GM18951 (cell line): ENCODE measurements at regions not wholly inside any gene's neighbourhood (a gene's known extent, or its start where the extent isn't known, plus 50 kb on each side); places are given as distances from the start of the nearest gene placed in this dataset.

Experiments used
- POLR2A ChIP-seq: IDR thresholded peaks from 4 replicates; pipeline ENCODE4 v1.6.1; 2011; ENCODE audit warnings: mild to moderate bottlenecking; ENCODE audit not compliant: insufficient read length, insufficient read depth; ENCODE audit errors: extremely low read depth
- in situ Hi-C: fragments of 300-500 bp; cut with MboI; formaldehyde crosslinking; loops from one replicate; pipeline ENCODE4 v1.12.0; 2022; ENCODE audit warnings: low sequenced_read_pairs, mixed read lengths, inconsistent platforms; ENCODE audit not compliant: unreplicated experiment

DNA sequence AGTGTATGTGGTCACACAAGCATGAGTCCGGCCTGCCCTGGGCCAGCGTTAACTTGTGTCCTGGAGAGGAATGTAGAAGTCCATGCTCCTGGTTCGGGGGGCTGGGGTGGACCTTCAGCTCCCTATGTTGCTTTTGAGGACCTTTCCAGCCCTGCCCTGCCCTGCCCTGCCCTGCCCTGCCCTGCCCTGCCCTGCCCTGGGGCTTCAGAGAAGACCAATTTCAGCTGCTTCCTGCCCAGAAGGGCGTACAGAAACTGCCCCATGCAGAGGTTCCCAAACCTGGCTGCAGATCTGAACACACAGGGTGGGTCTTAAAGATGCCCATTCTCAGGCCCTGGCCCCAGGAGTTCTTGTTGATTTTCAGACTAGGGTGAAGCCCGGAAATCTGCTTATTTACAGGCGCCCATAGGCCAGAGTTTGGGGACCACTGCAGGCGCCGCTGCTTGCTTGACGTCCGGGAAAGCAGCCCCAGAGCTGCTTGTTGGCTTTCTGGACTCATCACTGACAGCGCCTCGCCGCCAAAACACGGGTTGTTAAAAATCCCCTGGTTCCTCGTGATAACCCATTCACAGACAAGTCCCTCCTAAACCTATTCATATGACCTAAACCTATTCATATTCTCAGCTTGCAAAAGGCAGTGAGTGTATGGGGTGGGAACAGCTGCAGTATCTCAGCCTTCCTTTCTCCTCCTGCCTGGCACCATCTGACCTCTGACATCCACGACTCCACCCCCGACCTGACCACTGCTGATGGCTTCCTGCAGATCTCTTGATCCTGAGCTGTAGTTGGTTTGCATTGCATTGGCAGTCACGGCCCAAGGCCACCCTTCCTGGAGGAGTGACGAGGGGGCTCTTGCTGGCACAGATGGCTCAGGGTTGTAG is 198.3 kb downstream of the GLI2 start:
- in situ Hi-C loops, result no loop called here
- TF ChIP-seq POLR2A, result no peak

DNA sequence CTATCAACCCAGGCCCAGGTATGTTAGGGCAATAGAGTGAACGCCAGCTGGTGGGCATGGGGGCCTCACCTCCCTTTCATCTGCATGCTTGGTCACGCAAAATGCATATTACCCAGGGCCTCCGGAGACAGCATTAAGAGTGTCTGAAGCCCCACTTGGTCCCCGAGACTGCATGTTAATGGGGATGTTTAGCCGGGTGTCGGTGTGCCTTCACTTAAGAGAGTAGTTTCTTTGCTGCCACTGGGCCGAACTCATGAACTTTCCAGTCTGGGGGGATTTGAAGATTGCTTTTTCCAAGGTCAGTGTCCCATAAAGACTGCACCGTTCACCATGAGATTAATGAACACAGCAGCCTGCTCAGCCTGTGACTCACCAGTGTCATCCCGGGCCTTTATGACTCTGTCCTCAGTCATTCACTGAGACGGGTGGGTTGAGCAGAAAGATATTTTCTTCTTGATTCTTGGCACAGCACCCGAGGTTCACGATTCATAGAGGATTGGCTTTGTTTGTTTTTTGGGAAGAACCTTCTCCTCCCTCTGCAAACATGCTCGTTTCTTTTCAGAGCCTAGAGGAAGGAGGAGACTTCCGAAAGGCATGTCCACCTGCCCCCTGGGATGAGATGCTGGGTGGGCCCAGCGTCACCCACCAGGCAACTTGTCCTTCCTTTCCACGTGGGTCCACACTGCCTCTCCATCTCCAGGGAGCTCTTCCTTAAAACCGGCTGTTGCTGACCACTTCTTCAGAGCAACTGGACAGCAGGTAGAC is 199.1 kb downstream of the GLI2 start:
- TF ChIP-seq POLR2A, result no peak
- in situ Hi-C loops, result no loop called here

DNA sequence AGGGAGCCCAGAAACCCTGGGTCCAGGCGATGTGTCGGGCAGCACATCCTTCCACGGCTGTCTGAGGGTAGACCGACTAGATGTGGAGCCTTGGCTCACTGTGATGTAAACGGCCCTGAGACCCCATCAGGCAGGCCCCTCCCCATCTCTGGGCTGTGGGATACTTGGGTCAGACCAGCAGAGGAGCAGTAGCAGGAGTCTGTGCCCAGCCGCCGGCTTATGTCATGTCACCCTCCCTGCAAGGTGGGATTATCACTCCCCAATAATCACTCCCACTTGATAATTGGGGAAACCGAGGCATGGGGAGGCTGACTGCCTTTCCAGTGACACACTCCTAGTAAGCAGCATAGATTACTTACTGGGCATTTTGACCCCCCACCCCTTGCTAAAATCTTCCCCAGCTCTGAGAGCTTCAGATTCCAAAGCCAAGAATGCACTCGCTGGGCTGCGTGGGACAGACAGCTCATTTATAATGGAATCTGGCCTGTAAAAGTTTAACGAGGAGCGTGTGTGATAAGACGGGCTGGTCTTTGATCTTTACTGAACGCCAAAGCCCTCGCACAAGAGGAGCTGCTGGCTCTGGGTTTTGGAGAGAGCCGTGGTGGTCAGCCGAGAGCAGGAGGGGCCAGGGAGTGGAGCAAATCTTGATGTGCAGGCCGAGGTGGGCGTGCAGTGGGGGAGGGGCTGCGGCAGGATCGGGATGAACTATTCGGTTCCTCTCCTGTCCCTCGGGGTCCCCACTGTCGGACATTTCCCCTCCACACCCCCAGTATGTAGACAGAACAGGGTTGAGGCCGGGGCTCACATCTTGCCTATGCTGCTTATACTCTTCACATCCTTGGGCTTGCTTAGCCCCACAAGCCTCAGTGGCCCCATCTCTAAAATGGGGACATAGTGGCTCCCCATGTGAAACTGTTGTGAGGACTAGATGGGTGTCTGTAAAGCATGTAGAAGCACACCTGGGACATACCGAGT is 200.0 kb downstream of the GLI2 start:
- in situ Hi-C loops, result no loop called here
- TF ChIP-seq POLR2A, result no peak

DNA sequence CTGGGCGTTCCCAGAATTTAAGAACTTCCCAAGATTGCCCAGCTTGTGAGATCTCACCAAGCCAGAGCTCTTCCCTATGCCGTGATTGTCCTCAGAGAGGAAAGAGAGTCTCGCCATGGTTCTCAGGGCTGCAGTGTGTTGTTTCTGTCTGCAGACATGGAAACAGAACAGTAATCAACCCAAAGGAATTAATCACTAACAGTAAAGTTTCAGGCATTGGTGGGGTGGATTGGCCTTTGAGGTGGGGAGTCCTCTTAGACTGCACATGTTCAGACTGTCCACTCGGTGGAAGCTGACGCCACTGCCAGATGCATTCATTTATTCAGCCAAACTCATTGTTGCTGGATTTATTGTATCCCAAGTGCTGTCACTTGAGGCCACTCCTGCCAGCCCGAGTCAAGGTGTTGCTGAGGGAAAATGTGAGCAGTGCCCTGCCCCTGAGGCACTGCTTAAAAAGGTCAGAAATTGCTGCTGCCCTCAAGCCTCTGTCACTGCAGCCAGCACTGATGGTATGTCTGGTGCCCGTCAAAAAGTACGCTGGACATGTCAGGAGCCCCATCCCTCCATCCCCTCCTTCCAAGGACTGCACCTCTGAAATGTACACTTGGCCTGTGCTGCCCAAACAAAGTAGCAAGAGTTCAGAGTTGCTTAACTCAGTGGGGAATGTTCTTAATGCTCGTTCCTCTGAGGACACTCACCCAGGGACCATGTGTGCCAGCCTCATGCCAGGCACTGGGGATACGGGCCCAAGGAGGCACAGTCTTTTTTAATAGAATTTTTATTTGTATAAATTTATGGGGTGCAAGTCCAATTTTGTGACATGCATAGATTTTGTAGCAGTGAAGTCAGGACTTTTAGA is 201.0 kb downstream of the GLI2 start:
- no peak for TF ChIP-seq POLR2A
- in situ Hi-C loops, result no loop called here

DNA sequence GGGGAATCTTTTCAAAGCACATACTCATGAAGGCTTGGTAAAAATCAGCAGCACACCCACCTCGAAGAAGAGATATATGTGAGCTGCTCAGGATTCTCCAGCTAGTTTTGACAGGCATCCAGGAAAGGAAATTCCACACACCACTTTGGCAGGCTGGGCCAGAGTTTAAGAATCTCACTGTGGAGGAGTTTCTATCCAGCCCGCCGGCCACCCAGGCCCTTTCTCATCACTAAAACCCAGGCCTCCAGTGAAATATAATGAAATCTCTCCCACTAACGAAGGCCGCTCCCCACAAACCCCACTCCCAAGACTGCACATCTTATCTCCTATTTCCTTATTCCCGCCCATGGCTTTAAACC is 202.0 kb downstream of the GLI2 start:
- TF ChIP-seq POLR2A, result no peak
- in situ Hi-C loops, result no loop called here

DNA sequence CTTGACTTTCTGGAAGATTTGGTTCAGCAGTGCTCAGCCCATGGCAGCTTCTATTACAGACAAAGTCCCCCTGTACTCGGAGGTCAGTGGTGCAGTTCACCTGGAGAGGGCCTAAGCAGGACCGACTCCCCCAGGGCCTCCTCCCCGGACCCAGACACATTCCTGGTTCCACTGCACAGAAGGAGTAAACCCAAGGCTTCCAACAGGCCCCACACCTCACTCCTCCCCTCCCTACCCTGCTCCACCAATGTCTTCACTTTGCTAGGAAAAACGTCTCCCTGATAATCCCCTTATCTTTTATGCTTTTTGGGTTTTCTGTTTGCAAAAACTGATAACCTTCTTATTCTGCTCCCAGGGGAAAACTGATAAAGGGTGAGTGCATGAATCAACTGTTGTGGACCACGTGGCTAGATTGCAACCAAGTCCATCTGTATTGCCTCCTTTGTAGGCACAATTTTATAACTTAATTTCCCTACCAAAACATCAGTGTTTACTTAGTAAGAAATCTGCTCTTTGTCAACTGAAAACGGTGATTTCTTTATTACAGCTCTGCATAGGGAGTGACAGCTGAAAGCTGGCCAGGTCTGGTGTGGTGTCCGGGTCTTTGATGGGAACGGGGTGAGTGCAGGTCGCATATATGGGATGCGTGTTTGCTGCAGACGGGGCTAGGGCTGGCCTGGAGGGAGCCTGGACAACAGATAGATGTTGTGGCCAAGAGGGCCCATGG is 202.5 kb downstream of the GLI2 start:
- TF ChIP-seq POLR2A, result no peak
- in situ Hi-C loops, result no loop called here

DNA sequence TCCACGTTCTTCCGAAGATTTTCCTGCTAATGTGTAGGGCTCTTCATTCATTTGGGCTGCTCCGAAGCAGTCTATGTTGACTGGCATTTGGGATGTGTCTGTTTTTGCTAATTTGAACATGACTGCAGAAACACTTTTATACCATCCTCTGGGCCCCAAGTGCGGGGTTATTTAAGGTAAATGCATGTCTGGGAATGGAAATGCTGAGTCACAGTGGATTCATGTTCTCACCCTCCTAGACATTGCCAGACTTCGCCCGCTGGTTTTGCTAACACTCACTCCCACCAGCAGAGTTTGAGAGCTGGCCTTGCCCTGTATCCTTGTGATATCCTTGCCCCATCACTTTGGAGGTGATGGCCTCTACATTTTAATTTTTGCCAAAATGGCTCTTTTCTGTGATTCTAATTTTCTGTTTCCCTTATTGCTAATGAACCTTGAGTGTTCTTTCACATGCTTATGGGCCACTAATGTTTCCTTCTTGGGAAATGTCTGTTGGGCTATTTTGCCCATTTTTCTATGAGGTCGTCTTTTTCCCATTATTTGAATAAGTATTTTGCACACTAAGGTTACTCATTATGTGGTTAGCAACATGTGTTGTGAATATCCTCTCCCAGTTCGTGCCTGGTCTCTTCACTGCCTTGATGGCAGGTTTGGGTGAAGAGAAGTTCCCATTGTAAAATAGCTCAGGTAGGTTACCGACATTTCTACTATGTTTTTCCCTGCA is 204.1 kb downstream of the GLI2 start:
- no peak for TF ChIP-seq POLR2A
- in situ Hi-C loops, result no loop called here

DNA sequence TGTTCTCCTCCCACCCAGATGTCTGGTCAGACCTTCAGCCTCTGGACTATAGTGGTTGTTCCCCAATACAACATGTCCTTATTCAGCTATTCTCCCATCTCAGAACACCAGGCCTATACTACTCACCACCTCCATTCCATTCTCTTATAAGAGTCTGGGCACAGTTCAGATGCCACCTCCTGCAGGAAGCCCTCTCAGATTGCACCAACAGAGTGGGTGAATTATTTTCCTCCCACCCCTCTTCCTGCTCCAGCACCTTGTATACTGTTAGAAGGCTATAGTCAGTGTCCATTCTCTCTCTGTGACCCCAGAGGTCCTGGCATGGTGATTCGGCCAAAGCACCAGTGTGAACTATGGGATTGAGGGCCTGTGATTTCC is 204.6 kb downstream of the GLI2 start:
- TF ChIP-seq POLR2A, result no peak
- in situ Hi-C loops, result no loop called here

DNA sequence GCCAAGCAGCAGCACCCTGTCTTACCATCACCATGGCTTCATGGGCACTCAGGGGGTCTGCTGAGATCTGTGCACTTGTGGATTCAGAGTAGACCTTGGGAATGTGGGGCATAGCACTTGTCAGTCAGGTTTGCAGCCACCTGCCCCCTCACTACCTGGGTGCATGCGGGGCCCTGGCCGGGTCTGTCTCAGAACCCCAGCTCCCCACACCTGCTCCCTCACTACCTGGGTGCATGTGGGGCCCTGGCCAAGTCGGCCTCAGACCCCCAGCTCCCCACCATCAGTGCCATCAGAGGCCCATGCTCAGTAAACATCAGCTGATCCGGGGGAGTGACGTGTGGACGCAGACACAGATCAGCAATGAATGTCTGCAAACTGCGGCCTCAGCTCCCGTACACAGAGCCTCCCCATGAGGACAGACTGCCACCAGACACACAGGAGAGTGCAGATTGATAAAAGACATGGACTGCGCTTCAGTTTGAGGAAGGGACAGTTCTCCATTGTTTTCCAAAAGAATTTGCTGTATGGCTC is 205.1 kb downstream of the GLI2 start:
- in situ Hi-C loops, result no loop called here
- no peak for TF ChIP-seq POLR2A

DNA sequence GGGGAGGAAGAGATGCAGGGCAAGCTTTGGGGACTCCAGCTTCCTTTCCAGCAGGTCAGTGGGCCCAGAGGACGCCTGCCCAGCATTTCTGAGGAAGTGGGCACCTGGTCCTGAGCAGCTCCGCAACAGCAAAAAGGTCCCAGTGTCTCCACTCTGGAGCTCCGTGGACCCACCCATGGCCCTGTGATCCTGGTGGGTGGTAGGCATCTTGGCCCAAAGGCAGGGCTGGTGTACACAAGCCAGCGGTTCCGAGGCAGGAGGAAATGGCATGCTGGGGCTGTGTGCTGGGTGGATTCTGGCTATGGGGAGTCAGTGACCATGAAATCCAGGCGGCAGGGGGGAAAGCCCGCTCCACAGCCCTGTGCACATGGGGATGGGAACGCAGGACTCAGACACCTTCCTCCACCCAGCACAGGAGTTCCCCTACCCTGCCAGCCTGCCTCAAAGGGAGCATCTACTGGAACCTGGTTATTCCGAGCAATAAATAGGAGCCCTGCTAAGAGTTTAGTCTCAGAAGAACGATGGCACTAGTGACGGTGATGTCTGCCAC is 206.0 kb downstream of the GLI2 start:
- no peak for TF ChIP-seq POLR2A
- in situ Hi-C loops, result no loop called here

DNA sequence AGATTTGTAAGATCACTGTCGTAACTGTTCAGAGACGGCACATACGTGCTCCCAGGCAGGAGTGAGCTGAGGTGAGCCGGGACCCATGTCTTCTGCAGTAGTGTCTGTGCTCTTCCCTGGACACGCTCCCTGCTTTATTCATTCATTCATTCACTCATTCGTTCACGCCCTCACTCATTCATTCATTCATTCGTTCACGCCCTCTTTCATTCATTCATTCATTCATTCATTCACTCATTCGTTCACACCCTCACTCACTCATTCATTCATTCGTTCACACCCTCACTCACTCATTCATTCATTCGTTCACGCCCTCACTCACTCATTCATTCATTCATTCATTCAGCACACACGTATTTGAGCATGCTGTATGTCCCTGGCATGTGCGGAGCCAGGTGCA is 207.0 kb downstream of the GLI2 start:
- no peak for TF ChIP-seq POLR2A
- in situ Hi-C loops, result no loop called here
